ENCODE measurements at regions not wholly inside any gene's neighbourhood (a gene's known extent, or its start where the extent isn't known, plus 50 kb on each side); places are given as distances from the start of the nearest gene placed in this dataset.

GRCh38 chr1:232346844-232347243, 283.1 kb downstream of the SIPA1L2 start:
- H3K9ac ChIP-seq (ENCODE audit: low read length): no peak overlapping the region
- H3K4me3 ChIP-seq (ENCODE audit: low read length): no peak overlapping the region
- no peaks in the 10 kb centered on the region for H3K9me2 ChIP-seq (ENCODE audit: insufficient read depth, low read length)
- H3K36me3 ChIP-seq (ENCODE audit: insufficient read depth, low read length): no peaks in the 10 kb centered on the region
- H3K79me2 ChIP-seq (replicated peaks; ENCODE audit: insufficient read depth, low read length): no peaks in the 10 kb centered on the region
- H3K27ac ChIP-seq (ENCODE audit: low read length): no peak overlapping the region
- H3K4me2 ChIP-seq (ENCODE audit: low read length): no peak overlapping the region
- H2AFZ ChIP-seq (ENCODE audit: low read depth, low read length): no peak overlapping the region
- H3K27me3 ChIP-seq (ENCODE audit: insufficient read depth, low read depth, low read length): no peaks in the 10 kb centered on the region
- no peak for TF ChIP-seq RAD21 (conservative IDR thresholded peaks at IDR 0.05)
- TF ChIP-seq SMC3 (conservative IDR thresholded peaks at IDR 0.05; ENCODE audit: poor library complexity): no peak
- no peak for TF ChIP-seq REST (IDR thresholded peaks at IDR 0.05; ENCODE audit: borderline replicate concordance)
- TF ChIP-seq TAF1 (IDR thresholded peaks at IDR 0.05; ENCODE audit: low read depth): no peak
- no peak for TF ChIP-seq EP300 (conservative IDR thresholded peaks at IDR 0.05; ENCODE audit: poor library complexity, severe bottlenecking)
- TF ChIP-seq EZH2 (IDR thresholded peaks at IDR 0.05; ENCODE audit: borderline replicate concordance, insufficient read depth, low read length, poor library complexity, severe bottlenecking): no peak
- no peak for TF ChIP-seq MXI1 (conservative IDR thresholded peaks at IDR 0.05; ENCODE audit: poor library complexity, severe bottlenecking)
- TF ChIP-seq CTCF (IDR thresholded peaks at IDR 0.05; ENCODE audit: poor library complexity, severe bottlenecking): no peak
- no peak for TF ChIP-seq POLR2AphosphoS5 (IDR thresholded peaks at IDR 0.05)
- peaks cover 5% of the 10 kb centered on the region for H3K9me3 ChIP-seq (ENCODE audit: low read length)
- H4K20me1 ChIP-seq (ENCODE audit: insufficient read depth): no peaks in the 10 kb centered on the region
- H3F3A ChIP-seq (ENCODE audit: insufficient read depth, low read length, poor library complexity, severe bottlenecking): no peaks in the 10 kb centered on the region

GRCh38 chr1:232344791-232345399, 285.0 kb downstream of the SIPA1L2 start:
- no peak overlapping the region for H2AFZ ChIP-seq (ENCODE audit: low read depth, low read length)

More at GRCh38 chr1:232344791-232345399, 285.0 kb downstream of the SIPA1L2 start:
- Histone ChIP-seq H3K79me2 (replicated peaks; ENCODE audit: insufficient read depth, low read length) (no peaks in the 10 kb centered on the region), H3K27ac (ENCODE audit: low read length) (no peak overlapping the region), H3K9me2 (ENCODE audit: insufficient read depth, low read length) (no peaks in the 10 kb centered on the region), H3K9me3 (ENCODE audit: low read length) (peaks cover 5% of the 10 kb centered on the region), H3K4me2 (ENCODE audit: low read length) (no peak overlapping the region), H3K36me3 (ENCODE audit: insufficient read depth, low read length) (no peaks in the 10 kb centered on the region), H3K4me3 (ENCODE audit: low read length) (no peak overlapping the region), H3F3A (ENCODE audit: insufficient read depth, low read length, poor library complexity, severe bottlenecking) (no peaks in the 10 kb centered on the region), H3K9ac (ENCODE audit: low read length) (no peak overlapping the region), H4K20me1 (ENCODE audit: insufficient read depth) (no peaks in the 10 kb centered on the region), H3K27me3 (ENCODE audit: insufficient read depth, low read depth, low read length) (no peaks in the 10 kb centered on the region)
- TF ChIP-seq TAF1 (IDR thresholded peaks at IDR 0.05; ENCODE audit: low read depth) (no peak), SMC3 (conservative IDR thresholded peaks at IDR 0.05; ENCODE audit: poor library complexity) (no peak), REST (IDR thresholded peaks at IDR 0.05; ENCODE audit: borderline replicate concordance) (no peak), RAD21 (conservative IDR thresholded peaks at IDR 0.05) (no peak), POLR2AphosphoS5 (IDR thresholded peaks at IDR 0.05) (no peak), MXI1 (conservative IDR thresholded peaks at IDR 0.05; ENCODE audit: poor library complexity, severe bottlenecking) (no peak), CTCF (IDR thresholded peaks at IDR 0.05; ENCODE audit: poor library complexity, severe bottlenecking) (no peak), EP300 (conservative IDR thresholded peaks at IDR 0.05; ENCODE audit: poor library complexity, severe bottlenecking) (no peak), EZH2 (IDR thresholded peaks at IDR 0.05; ENCODE audit: borderline replicate concordance, insufficient read depth, low read length, poor library complexity, severe bottlenecking) (no peak)
